ENCODE measurements at regions not wholly inside any gene's neighbourhood (a gene's known extent, or its start where the extent isn't known, plus 50 kb on each side); places are given as distances from the start of the nearest gene placed in this dataset.
"Not testable (repeated sequence)": the region's sequence is repeated elsewhere in the genome, so short reads cannot be mapped to it uniquely, and the experiment has no call there.

DNA sequence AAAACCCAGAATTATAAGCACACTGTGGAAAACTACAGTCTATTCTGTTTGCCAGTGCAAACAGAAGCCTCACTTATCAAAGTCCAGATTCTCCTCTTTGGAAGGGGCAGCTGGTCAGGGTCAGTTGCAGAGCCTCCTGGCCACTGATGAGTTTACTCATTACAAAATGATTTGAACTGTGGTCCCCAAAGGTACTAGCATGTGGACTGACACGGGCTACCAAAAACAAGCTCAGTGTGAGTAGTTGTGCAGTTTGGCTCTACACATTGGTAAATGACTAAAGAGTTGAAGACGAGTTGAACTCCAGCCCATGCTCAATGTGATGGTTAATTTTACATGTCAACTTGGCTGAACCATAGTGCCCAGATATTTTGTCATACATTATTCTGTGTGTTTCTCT is 221.5 kb downstream of the ZIC4 start:
- TF ChIP-seq CTCF (conservative IDR thresholded peaks at IDR 0.05) (no peak), ZFX (IDR thresholded peaks at IDR 0.05) (no peak)
- H3K27ac ChIP-seq: no peak overlapping the region

- no peak overlapping the region for H3K27ac ChIP-seq
- no peak for TF ChIP-seq ZFX (IDR thresholded peaks at IDR 0.05)
- no peak for TF ChIP-seq CTCF (conservative IDR thresholded peaks at IDR 0.05)
Measured at GRCh38 chr3:147173257-147173656, 233.1 kb downstream of the ZIC4 start.

GRCh38 chr3:147162743-147163142 is 243.6 kb downstream of the ZIC4 start:
- TF ChIP-seq CTCF (conservative IDR thresholded peaks at IDR 0.05) (no peak), ZFX (IDR thresholded peaks at IDR 0.05) (no peak)
- no peak overlapping the region for H3K27ac ChIP-seq

GRCh38 chr3:147161833-147162232 is 244.5 kb downstream of the ZIC4 start:
- H3K27ac ChIP-seq: no peak overlapping the region
- no peak for TF ChIP-seq ZFX (IDR thresholded peaks at IDR 0.05)
- TF ChIP-seq CTCF (conservative IDR thresholded peaks at IDR 0.05): no peak

DNA sequence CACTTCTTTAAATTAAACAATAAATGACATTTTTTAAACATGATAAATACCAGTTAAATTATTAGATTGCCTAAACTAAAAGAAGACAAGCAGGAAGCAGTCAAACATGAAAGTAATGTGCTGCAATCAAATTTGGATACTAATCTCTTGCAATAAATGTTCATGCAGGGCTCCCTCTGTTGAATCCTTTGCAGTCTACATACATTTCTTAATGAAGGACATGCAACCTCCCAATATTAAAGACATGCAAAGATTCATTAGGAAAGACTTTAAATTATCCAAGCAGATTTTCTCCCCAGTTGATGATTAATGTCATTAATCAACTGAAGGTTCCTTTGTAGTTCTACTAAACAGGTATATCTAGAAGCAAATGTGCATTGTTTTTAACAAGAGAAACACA is 245.4 kb downstream of the ZIC4 start:
- TF ChIP-seq ZFX (IDR thresholded peaks at IDR 0.05) (no peak), CTCF (conservative IDR thresholded peaks at IDR 0.05) (no peak)
- no peak overlapping the region for H3K27ac ChIP-seq

DNA sequence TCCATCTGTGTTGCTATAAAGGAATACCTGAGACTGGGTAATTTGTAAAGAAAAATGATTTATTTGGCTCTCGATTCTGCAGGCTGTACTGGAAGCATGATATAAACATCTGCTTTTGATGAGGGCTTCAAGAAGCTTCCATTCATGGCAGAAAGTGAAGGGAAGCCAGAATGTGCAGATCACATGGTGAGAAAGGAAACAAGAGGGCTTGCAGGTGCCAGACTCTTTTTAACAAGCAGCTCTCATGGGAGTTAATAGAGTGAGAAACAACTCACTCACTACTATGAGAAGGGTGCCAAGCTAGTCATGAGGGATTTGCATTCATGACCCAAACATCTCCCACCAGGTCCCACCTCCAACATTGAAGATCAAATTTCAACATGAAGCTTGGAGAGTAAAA is 247.2 kb downstream of the ZIC4 start:
- H3K27ac ChIP-seq: no peak overlapping the region
- no peak for TF ChIP-seq CTCF (conservative IDR thresholded peaks at IDR 0.05)

DNA sequence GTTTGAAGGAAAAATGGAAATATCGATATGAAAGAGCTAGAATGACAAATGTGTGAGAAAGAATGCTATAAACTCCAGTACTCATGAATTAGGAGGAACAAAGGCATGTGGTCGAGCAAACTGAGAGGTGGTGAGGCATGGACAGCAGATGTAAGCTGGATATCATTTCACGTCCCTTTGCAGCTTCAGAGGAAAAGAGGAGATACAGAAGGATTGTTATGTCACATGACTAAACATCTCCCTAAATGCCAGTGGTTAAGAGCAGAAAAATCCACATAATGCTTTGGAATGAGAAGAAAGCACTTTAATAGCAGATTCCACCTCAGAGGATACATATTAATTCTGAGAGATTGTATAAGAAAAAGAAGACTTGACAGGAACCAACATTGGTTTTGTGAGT is 248.7 kb downstream of the ZIC4 start:
- H3K27ac ChIP-seq: no peak overlapping the region

DNA sequence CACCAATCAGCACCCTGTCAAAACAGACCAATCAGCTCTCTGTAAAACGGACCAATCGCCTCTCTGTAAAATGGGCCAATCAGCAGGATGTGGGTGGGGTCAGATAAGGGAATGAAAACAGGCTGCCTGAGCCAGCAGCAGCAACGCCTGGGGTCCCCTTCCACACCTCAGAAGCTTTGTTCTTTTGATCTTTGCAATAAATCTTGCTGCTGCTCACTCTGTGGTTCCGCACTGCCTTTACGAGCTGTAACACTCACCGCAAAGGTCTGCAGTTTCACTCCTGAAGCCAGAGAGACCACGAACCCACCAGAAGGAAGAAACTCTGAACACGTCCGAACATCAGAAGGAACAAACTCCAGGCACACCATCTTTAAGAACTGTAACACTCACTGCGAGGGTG is 251.4 kb downstream of the ZIC4 start:
- not testable (repeated sequence) for H3K27ac ChIP-seq

More for the DNA sequence above, 248.7 kb downstream of the ZIC4 start:
- TF ChIP-seq ZFX (IDR thresholded peaks at IDR 0.05) (no peak), CTCF (conservative IDR thresholded peaks at IDR 0.05) (no peak)
